G401.6 (cell line): ENCODE measurements at regions not wholly inside any gene's neighbourhood (a gene's known extent, or its start where the extent isn't known, plus 50 kb on each side); places are given as distances from the start of the nearest gene placed in this dataset.
A peak's percentile ranks its signal among the peaks of the same experiment; 100 is the strongest.
"Not testable (repeated sequence)": the region's sequence is repeated elsewhere in the genome, so short reads cannot be mapped to it uniquely, and the experiment has no call there.

Source experiments
- FAIRE-seq: peaks from 2 replicates; lab custom pipeline; 2012; peaks lifted over from hg19 to GRCh38; lab: Jason Lieb, UNC

- no peak for FAIRE-seq
Measured at GRCh38 chr2:58339548-58340243, 98.6 kb upstream of the FANCL start.

GRCh38 chr2:58336416-58336815 lies 95.3 kb upstream of the FANCL start:
- FAIRE-seq, result no peak

GRCh38 chr2:58334414-58334813 lies 93.3 kb upstream of the FANCL start:
- peak; percentile 42 for FAIRE-seq

- FAIRE-seq, result not testable (repeated sequence)
Measured at GRCh38 chr2:58325296-58325895, 84.3 kb upstream of the FANCL start.

GRCh38 chr2:58319481-58319880 lies 78.4 kb upstream of the FANCL start:
- no peak for FAIRE-seq

- FAIRE-seq, result not testable (repeated sequence)
Measured at GRCh38 chr2:58318949-58319348, 77.8 kb upstream of the FANCL start.

GRCh38 chr2:58313926-58314325 lies 72.8 kb upstream of the FANCL start:
- no peak for FAIRE-seq

GRCh38 chr2:58308435-58308834 lies 67.3 kb upstream of the FANCL start:
- FAIRE-seq, result no peak

- no peak for FAIRE-seq
Measured at GRCh38 chr2:58304843-58305242, 63.7 kb upstream of the FANCL start.

GRCh38 chr2:58299123-58299522 lies 58.0 kb upstream of the FANCL start:
- no peak for FAIRE-seq

GRCh38 chr2:58293056-58293455 lies 51.9 kb upstream of the FANCL start:
- FAIRE-seq, result no peak

GRCh38 chr2:58291726-58292438 lies 50.8 kb upstream of the FANCL start:
- FAIRE-seq, result no peak
